Stomach (tissue), 4 donors: ENCODE measurements at regions not wholly inside any gene's neighbourhood (a gene's known extent, or its start where the extent isn't known, plus 50 kb on each side); places are given as distances from the start of the nearest gene placed in this dataset.

Source experiments
- POLR2A ChIP-seq, 4 donors: fragments of 450-650 bp; IDR thresholded peaks; one replicate each; pipeline ENCODE4 v1.6.1; 2016; ENCODE audit warnings: antibody characterized with exemption in 4 of 4, control low read depth in 2 of 4, mild to moderate bottlenecking in 1 of 4, moderate library complexity in 1 of 4
- TF ChIP-seq, protein P1 (sequence below), 7 experiments: fragments of 450-650 bp in 4 of 7; fragments of 200-600 bp in 3 of 7; sonication (generic) in 3 of 7; IDR thresholded peaks; one replicate each; pipeline ENCODE4 v1.5.1; 2016 to 2019; ENCODE audit warnings: antibody characterized with exemption in 7 of 7, control low read depth in 2 of 7, mild to moderate bottlenecking in 1 of 7

DNA sequence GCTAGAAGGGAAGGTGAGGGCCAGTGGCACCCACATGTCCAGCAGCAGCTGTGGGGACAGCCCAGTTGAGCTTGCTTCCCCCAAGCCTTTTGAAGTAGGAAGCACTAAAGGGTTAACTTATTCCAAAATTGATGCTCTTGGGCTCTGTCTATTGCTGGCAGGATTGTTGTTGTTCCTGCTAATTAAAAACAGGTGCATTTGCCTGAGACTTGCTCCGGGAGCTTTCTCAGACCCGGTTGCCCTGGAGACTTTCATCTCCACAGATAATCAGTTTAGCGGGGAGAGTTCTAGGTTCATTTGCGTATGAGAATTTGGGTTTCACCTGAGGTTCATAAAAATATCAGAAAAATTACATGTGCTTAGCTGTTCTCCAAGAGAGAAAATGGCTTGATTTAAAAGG lies 277.3 kb downstream of the LRATD1 start:
- TF ChIP-seq POLR2A (IDR thresholded peaks at IDR 0.05) = no peak
- TF ChIP-seq, protein P1, sequence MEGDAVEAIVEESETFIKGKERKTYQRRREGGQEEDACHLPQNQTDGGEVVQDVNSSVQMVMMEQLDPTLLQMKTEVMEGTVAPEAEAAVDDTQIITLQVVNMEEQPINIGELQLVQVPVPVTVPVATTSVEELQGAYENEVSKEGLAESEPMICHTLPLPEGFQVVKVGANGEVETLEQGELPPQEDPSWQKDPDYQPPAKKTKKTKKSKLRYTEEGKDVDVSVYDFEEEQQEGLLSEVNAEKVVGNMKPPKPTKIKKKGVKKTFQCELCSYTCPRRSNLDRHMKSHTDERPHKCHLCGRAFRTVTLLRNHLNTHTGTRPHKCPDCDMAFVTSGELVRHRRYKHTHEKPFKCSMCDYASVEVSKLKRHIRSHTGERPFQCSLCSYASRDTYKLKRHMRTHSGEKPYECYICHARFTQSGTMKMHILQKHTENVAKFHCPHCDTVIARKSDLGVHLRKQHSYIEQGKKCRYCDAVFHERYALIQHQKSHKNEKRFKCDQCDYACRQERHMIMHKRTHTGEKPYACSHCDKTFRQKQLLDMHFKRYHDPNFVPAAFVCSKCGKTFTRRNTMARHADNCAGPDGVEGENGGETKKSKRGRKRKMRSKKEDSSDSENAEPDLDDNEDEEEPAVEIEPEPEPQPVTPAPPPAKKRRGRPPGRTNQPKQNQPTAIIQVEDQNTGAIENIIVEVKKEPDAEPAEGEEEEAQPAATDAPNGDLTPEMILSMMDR (IDR thresholded peaks at IDR 0.05) = no peak
